ENCODE measurements at regions not wholly inside any gene's neighbourhood (a gene's known extent, or its start where the extent isn't known, plus 50 kb on each side); places are given as distances from the start of the nearest gene placed in this dataset.

- Histone ChIP-seq H3K36me3 (ENCODE audit: insufficient read depth, low read length) (no peaks in the 10 kb centered on the region), H3K27ac (ENCODE audit: low read length) (no peak overlapping the region), H2AFZ (ENCODE audit: low read depth, low read length) (no peak overlapping the region), H3K9me3 (ENCODE audit: low read length) (no peaks in the 10 kb centered on the region), H3K9ac (ENCODE audit: low read length) (no peak overlapping the region), H3K9me2 (ENCODE audit: insufficient read depth, low read length) (no peaks in the 10 kb centered on the region), H3K4me2 (ENCODE audit: low read length) (no peak overlapping the region), H4K20me1 (ENCODE audit: insufficient read depth) (no peaks in the 10 kb centered on the region), H3K4me3 (ENCODE audit: low read length) (no peak overlapping the region), H3F3A (ENCODE audit: insufficient read depth, low read length, poor library complexity, severe bottlenecking) (no peaks in the 10 kb centered on the region), H3K79me2 (replicated peaks; ENCODE audit: insufficient read depth, low read length) (no peaks in the 10 kb centered on the region), H3K27me3 (ENCODE audit: insufficient read depth, low read depth, low read length) (no peaks in the 10 kb centered on the region)
- TF ChIP-seq SMC3 (conservative IDR thresholded peaks at IDR 0.05; ENCODE audit: poor library complexity) (no peak), TAF1 (IDR thresholded peaks at IDR 0.05; ENCODE audit: low read depth) (no peak), EP300 (conservative IDR thresholded peaks at IDR 0.05; ENCODE audit: poor library complexity, severe bottlenecking) (no peak), CTCF (IDR thresholded peaks at IDR 0.05; ENCODE audit: poor library complexity, severe bottlenecking) (no peak), REST (IDR thresholded peaks at IDR 0.05; ENCODE audit: borderline replicate concordance) (no peak)
Measured at GRCh38 chr5:101897914-101898313, 398.2 kb downstream of the SLCO4C1 start.

GRCh38 chr5:101894985-101895384 is 401.1 kb downstream of the SLCO4C1 start:
- TF ChIP-seq REST (IDR thresholded peaks at IDR 0.05; ENCODE audit: borderline replicate concordance) (no peak), EZH2 (IDR thresholded peaks at IDR 0.05; ENCODE audit: borderline replicate concordance, insufficient read depth, low read length, poor library complexity, severe bottlenecking) (no peak), TAF1 (IDR thresholded peaks at IDR 0.05; ENCODE audit: low read depth) (no peak), POLR2AphosphoS5 (IDR thresholded peaks at IDR 0.05) (no peak), SMC3 (conservative IDR thresholded peaks at IDR 0.05; ENCODE audit: poor library complexity) (no peak), CTCF (IDR thresholded peaks at IDR 0.05; ENCODE audit: poor library complexity, severe bottlenecking) (no peak), EP300 (conservative IDR thresholded peaks at IDR 0.05; ENCODE audit: poor library complexity, severe bottlenecking) (no peak), RAD21 (conservative IDR thresholded peaks at IDR 0.05) (no peak)
- Histone ChIP-seq H4K20me1 (ENCODE audit: insufficient read depth) (no peaks in the 10 kb centered on the region), H3K27me3 (ENCODE audit: insufficient read depth, low read depth, low read length) (no peaks in the 10 kb centered on the region), H3K9ac (ENCODE audit: low read length) (no peak overlapping the region), H3K4me3 (ENCODE audit: low read length) (no peak overlapping the region), H3K9me2 (ENCODE audit: insufficient read depth, low read length) (no peaks in the 10 kb centered on the region), H3K9me3 (ENCODE audit: low read length) (no peaks in the 10 kb centered on the region), H3K27ac (ENCODE audit: low read length) (no peak overlapping the region), H3K79me2 (replicated peaks; ENCODE audit: insufficient read depth, low read length) (no peaks in the 10 kb centered on the region), H3K36me3 (ENCODE audit: insufficient read depth, low read length) (no peaks in the 10 kb centered on the region), H3F3A (ENCODE audit: insufficient read depth, low read length, poor library complexity, severe bottlenecking) (no peaks in the 10 kb centered on the region), H2AFZ (ENCODE audit: low read depth, low read length) (no peak overlapping the region), H3K4me2 (ENCODE audit: low read length) (no peak overlapping the region)
